ENCODE measurements at regions not wholly inside any gene's neighbourhood (a gene's known extent, or its start where the extent isn't known, plus 50 kb on each side); places are given as distances from the start of the nearest gene placed in this dataset.

- no peaks in the 10 kb centered on the region for H3K36me3 ChIP-seq (replicated peaks in 1 of 2)
- H3K4me3 ChIP-seq: no peak overlapping the region
- intact Hi-C loops (cut with DNase I): no loop called here
- H3K4me1 ChIP-seq (replicated peaks in 1 of 2): no peaks in the 10 kb centered on the region
- no peaks in the 10 kb centered on the region for H3K27me3 ChIP-seq
- WGBS, 4 donors: 32 to 59% (median 46%) methylated on average over 2 of the region's 2 CpGs
- TF ChIP-seq POLR2A (IDR thresholded peaks at IDR 0.05) (no peak), CTCF (IDR thresholded peaks at IDR 0.05) (no peak)
- DNase-seq: no peak
- no peaks in the 10 kb centered on the region for H3K9me3 ChIP-seq (replicated peaks in 1 of 3)
- H3K27ac ChIP-seq: no peak overlapping the region
Observed at GRCh38 chr1:38329644-38330043, 283.1 kb upstream of the POU3F1 start.

- DNase-seq: no peak
- H3K36me3 ChIP-seq (replicated peaks in 1 of 2): no peaks in the 10 kb centered on the region
- H3K4me1 ChIP-seq (replicated peaks in 1 of 2): no peaks in the 10 kb centered on the region
- H3K27me3 ChIP-seq: no peaks in the 10 kb centered on the region
- no peak for TF ChIP-seq POLR2A (IDR thresholded peaks at IDR 0.05)
- TF ChIP-seq CTCF (IDR thresholded peaks at IDR 0.05): no peak
- intact Hi-C loops (cut with DNase I): no loop called here
- H3K4me3 ChIP-seq: no peak overlapping the region
- no peak overlapping the region for H3K27ac ChIP-seq
- H3K9me3 ChIP-seq (replicated peaks in 1 of 3): no peaks in the 10 kb centered on the region
- WGBS, 4 donors: 69 to 80% (median 72%) methylated on average over 10 of the region's 10 CpGs
Observed at GRCh38 chr1:38328278-38329035, 281.9 kb upstream of the POU3F1 start.

- peak in 1 of 7 donors; percentile 6 for DNase-seq
- Histone ChIP-seq H3K27ac (no peak overlapping the region), H3K27me3 (peaks cover 3% of the 10 kb centered on the region), H3K36me3 (replicated peaks in 1 of 2) (no peaks in the 10 kb centered on the region), H3K9me3 (replicated peaks in 1 of 3) (no peaks in the 10 kb centered on the region), H3K4me3 (no peak overlapping the region), H3K4me1 (replicated peaks in 1 of 2) (no peaks in the 10 kb centered on the region)
- intact Hi-C loops (cut with DNase I): no loop called here
- no peak for TF ChIP-seq POLR2A (IDR thresholded peaks at IDR 0.05)
- no peak for TF ChIP-seq CTCF (IDR thresholded peaks at IDR 0.05)
- 48 to 66% (median 62%) methylated on average over 2 of the region's 2 CpGs for WGBS, 4 donors
Observed at GRCh38 chr1:38327559-38327973, 281.0 kb upstream of the POU3F1 start.

GRCh38 chr1:38326856-38327255, 280.3 kb upstream of the POU3F1 start:
- intact Hi-C loops (cut with DNase I): no loop called here
- WGBS, 4 donors: 82 to 92% (median 86%) methylated on average over 9 of the region's 9 CpGs

More at GRCh38 chr1:38326856-38327255, 280.3 kb upstream of the POU3F1 start:
- Histone ChIP-seq H3K9me3 (replicated peaks in 1 of 3) (no peaks in the 10 kb centered on the region), H3K4me3 (no peak overlapping the region), H3K36me3 (replicated peaks in 1 of 2) (no peaks in the 10 kb centered on the region), H3K4me1 (replicated peaks in 1 of 2) (no peaks in the 10 kb centered on the region), H3K27ac (no peak overlapping the region), H3K27me3 (peaks cover 4% of the 10 kb centered on the region)
- no peak for DNase-seq
- TF ChIP-seq POLR2A (IDR thresholded peaks at IDR 0.05) (no peak), CTCF (IDR thresholded peaks at IDR 0.05) (no peak)

Data from adrenal gland (tissue), 9 donors.